GM12878 (cell line): ENCODE measurements at regions not wholly inside any gene's neighbourhood (a gene's known extent, or its start where the extent isn't known, plus 50 kb on each side); places are given as distances from the start of the nearest gene placed in this dataset.
A peak's percentile ranks its signal among the peaks of the same experiment; 100 is the strongest.

Experiments used
- ATAC-seq: fragments of 200-7000 bp; cut with Tn5 transposase; 3 replicates; pipeline ENCODE4 v1.9.1; 2020; ENCODE audit warnings: mild to moderate bottlenecking, moderate library complexity
- BruUV-seq: library from RNA; stranded (reverse); fragments of 400-500 nt; replicated peaks from 2 replicates; lab custom pipeline; 2021; lab: Mats Ljungman, UMichigan
- CTCF ChIA-PET: fragments of 300-600 bp; sonication (Branson Sonifier 250); formaldehyde crosslinking; extraction: SDS; loops from one replicate; lab custom pipeline; 2021; ENCODE audit warnings: inconsistent platforms; lab: Yijun Ruan, JAX
- POLR2A ChIA-PET: fragments of 350-600 bp; formaldehyde crosslinking; extraction: SDS; loops from one replicate; lab custom pipeline; 2021; ENCODE audit warnings: inconsistent platforms; lab: Charles Lee
- RAD21 ChIA-PET: fragments of 300-600 bp; sonication (Branson Sonifier 250); formaldehyde crosslinking; loops from one replicate; lab custom pipeline; 2023; ENCODE audit warnings: antibody characterized with exemption; ENCODE audit not compliant: unreplicated experiment; lab: Charles Lee
- SMC1A ChIA-PET: fragments of 300-600 bp; sonication (Branson Sonifier 250); formaldehyde crosslinking; loops from one replicate; lab custom pipeline; 2023; ENCODE audit not compliant: unreplicated experiment, uncharacterized antibody; lab: Charles Lee
- DNase-seq: peaks from one replicate; pipeline ENCODE4 v3.0.0-alpha.2; 2011; ENCODE audit warnings: low read depth, low spot score
- FAIRE-seq: peaks from 3 replicates; lab custom pipeline; 2011; peaks lifted over from hg19 to GRCh38; lab: Jason Lieb, UNC
- H2AFZ ChIP-seq: 2 replicates; pipeline ENCODE4 v1.6.0; 2011; ENCODE audit warnings: low read depth, low read length, control low read depth; ENCODE audit not compliant: control insufficient read depth
- H3K27ac ChIP-seq: 2 replicates; pipeline ENCODE4 v1.5.1; 2011; ENCODE audit warnings: control low read depth; ENCODE audit not compliant: control insufficient read depth, insufficient read depth
- H3K27me3 ChIP-seq, 2 experiments: replicated peaks in 1 of 2; 2 replicates each; pipeline versions ENCODE4 v1.6.0 to v1.6.1; 2011; ENCODE audit warnings: low read length in 1 of 2; ENCODE audit not compliant: control insufficient read depth in 2 of 2, insufficient read depth in 2 of 2
- H3K36me3 ChIP-seq, 2 experiments: 2 replicates each; pipeline ENCODE4 v1.5.1; 2011; ENCODE audit warnings: low read length in 1 of 2; ENCODE audit not compliant: control insufficient read depth in 2 of 2, insufficient read depth in 2 of 2
- H3K4me1 ChIP-seq: 2 replicates; pipeline ENCODE4 v1.6.1; 2011; ENCODE audit warnings: mild to moderate bottlenecking, low read length, moderate library complexity, mixed read lengths; ENCODE audit not compliant: control insufficient read depth, insufficient read depth
- H3K4me2 ChIP-seq: 2 replicates; pipeline ENCODE4 v1.6.0; 2011; ENCODE audit warnings: control low read depth; ENCODE audit not compliant: control insufficient read depth, insufficient read depth
- H3K4me3 ChIP-seq: fragments of 200-600 bp; sonication (generic); 2 replicates; pipeline ENCODE4 v1.5.1; 2016
- H3K79me2 ChIP-seq: 2 replicates; pipeline ENCODE4 v1.6.0; 2011; ENCODE audit warnings: low read length; ENCODE audit not compliant: control insufficient read depth, insufficient read depth
- H3K9ac ChIP-seq: 2 replicates; pipeline ENCODE4 v1.8.0; 2011; ENCODE audit warnings: low read length, control low read depth, mixed read lengths; ENCODE audit not compliant: control insufficient read depth, insufficient read depth
- H3K9me3 ChIP-seq: replicated peaks from 3 replicates; pipeline ENCODE4 v1.5.1; 2011; ENCODE audit warnings: mild to moderate bottlenecking, low read length; ENCODE audit not compliant: control insufficient read depth, insufficient read depth
- H4K20me1 ChIP-seq: 2 replicates; pipeline ENCODE4 v1.6.0; 2011; ENCODE audit not compliant: control insufficient read depth, insufficient read depth
- BCL11A ChIP-seq: IDR thresholded peaks from 2 replicates; pipeline ENCODE4 v1.6.1; 2011; ENCODE audit warnings: low read depth, low read length
- EED ChIP-seq: sonication (generic); IDR thresholded peaks from 2 replicates; pipeline ENCODE4 v1.6.1; 2016; ENCODE audit warnings: antibody characterized with exemption, low read depth
- ETV6 ChIP-seq, 2 experiments: fragments of 450-650 bp in 1 of 2; IDR thresholded peaks in 1 of 2; conservative IDR thresholded peaks in 1 of 2; 2 replicates each; pipeline ENCODE4 v1.6.1; 2014; ENCODE audit warnings: antibody characterized with exemption in 1 of 2, borderline replicate concordance in 1 of 2, low read depth in 1 of 2, mild to moderate bottlenecking in 1 of 2, moderate library complexity in 1 of 2
- IKZF2 ChIP-seq, 2 experiments: fragments of 450-650 bp; IDR thresholded peaks; 2 replicates each; pipeline ENCODE4 v1.6.1; 2017; ENCODE audit warnings: mild to moderate bottlenecking in 2 of 2, moderate library complexity in 2 of 2
- IRF4 ChIP-seq: IDR thresholded peaks from 2 replicates; pipeline ENCODE4 v1.6.1; 2011; ENCODE audit warnings: low read depth, low read length
- JUNB ChIP-seq: IDR thresholded peaks from 2 replicates; pipeline ENCODE4 v1.6.1; 2016; ENCODE audit warnings: antibody characterized with exemption, mild to moderate bottlenecking
- KDM1A ChIP-seq: fragments of 200-600 bp; sonication (generic); IDR thresholded peaks from 2 replicates; pipeline ENCODE4 v1.6.1; 2016; ENCODE audit warnings: borderline replicate concordance
- NR2F1 ChIP-seq: fragments of 450-650 bp; conservative IDR thresholded peaks from 2 replicates; pipeline ENCODE4 v1.6.1; 2017; ENCODE audit warnings: mild to moderate bottlenecking
- RAD51 ChIP-seq: fragments of 450-650 bp; IDR thresholded peaks from 2 replicates; pipeline ENCODE4 v1.6.1; 2016; ENCODE audit warnings: moderate library complexity, mild to moderate bottlenecking, inconsistent platforms
- RB1 ChIP-seq: fragments of 450-650 bp; formaldehyde crosslinking; IDR thresholded peaks from 2 replicates; pipeline ENCODE4 v1.6.1; 2017; ENCODE audit warnings: mild to moderate bottlenecking, borderline replicate concordance
- SUPT20H ChIP-seq: IDR thresholded peaks from 2 replicates; pipeline ENCODE4 v1.6.1; 2011; ENCODE audit warnings: low read depth, mild to moderate bottlenecking, low read length, moderate library complexity, borderline replicate concordance; ENCODE audit not compliant: control insufficient read depth
- WGBS: methylation state at CpG from one replicate; pipeline ENCODE4 v1.1.6; 2016; ENCODE audit warnings: low lambda C conversion rate; ENCODE audit not compliant: insufficient replicate concordance, insufficient coverage; ENCODE audit errors: missing lambda C conversion rate; 5-methylcytosine and 5-hydroxymethylcytosine counted together
- in situ Hi-C: fragments of 300-500 bp; cut with MboI; formaldehyde crosslinking; loops from 9 replicates; pipeline ENCODE4 v1.14.3; 2018; ENCODE audit warnings: mixed read lengths
- intact Hi-C: fragments of 100-400 bp; cut with micrococcal nuclease; formaldehyde crosslinking; loops from one replicate; pipeline ENCODE4 v1.14.2; 2022; ENCODE audit not compliant: unreplicated experiment

GRCh38 chr13:30529085-30529834, 63.5 kb upstream of the HMGB1 start:
- Histone ChIP-seq H3K79me2 (no peaks in the 10 kb centered on the region), H3K9ac (no peak overlapping the region), H3K27me3 (no peaks in the 10 kb centered on the region), H3K4me2 (no peak overlapping the region; the same call in 1 of the 2 replicates), H4K20me1 (no peaks in the 10 kb centered on the region), H3K4me3 (no peak overlapping the region), H3K27ac (no peak overlapping the region), H3K4me1 (peaks cover 5% of the 10 kb centered on the region), H3K36me3 (no peaks in the 10 kb centered on the region), H2AFZ (no peak overlapping the region), H3K9me3 (no peaks in the 10 kb centered on the region)
- TF ChIP-seq KDM1A (no peak), RAD51 (no peak), BCL11A (peak; percentile 70; the same call in 1 of the 2 replicates), SUPT20H (no peak), RB1 (no peak), ETV6 (conservative IDR thresholded peaks at IDR 0.05 in 1 of 2, IDR thresholded peaks at IDR 0.05 in 1 of 2; ENCODE audit: borderline replicate concordance in 1 of 2, low read depth in 1 of 2) (peak in 1 of 2 experiments; percentile 42; a peak in 1 of 4 replicates), IRF4 (peak; percentile 80), NR2F1 (0 out of 2 replicates have a peak, but pooled peaks have one; percentile 25), EED (0 out of 2 replicates have a peak, but pooled peaks have one; percentile 39), IKZF2 (IDR thresholded peaks at IDR 0.05) (0 out of 4 replicates have a peak, but pooled peaks of 1 of the 2 experiments have one; percentile 27), JUNB (peak; percentile 81)
- intact Hi-C loops: no loop called here
- FAIRE-seq (peak; percentile 90), ATAC-seq (peak; percentile 97), DNase-seq (peak; percentile 30)
- ChIA-PET RAD21 (no interaction called here), SMC1A (no interaction called here), POLR2A (no interaction called here), CTCF (no interaction called here)
- no TSS peak for BruUV-seq
- in situ Hi-C loops: no loop called here
- WGBS: 42% methylated on average over 8 of the region's 8 CpGs
